Kidney epithelial cell (primary cell): ENCODE measurements at regions not wholly inside any gene's neighbourhood (a gene's known extent, or its start where the extent isn't known, plus 50 kb on each side); places are given as distances from the start of the nearest gene placed in this dataset.

ENCODE experiments used
- DNase-seq: peaks from one replicate; pipeline ENCODE4 v3.0.0-alpha.2; 2010; ENCODE audit warnings: low read depth
- H3K27me3 ChIP-seq: 2 replicates; pipeline ENCODE4 v1.6.0; 2011; ENCODE audit warnings: low read length; ENCODE audit not compliant: control insufficient read depth, insufficient read depth
- H3K36me3 ChIP-seq: 2 replicates; pipeline ENCODE4 v1.5.1; 2011; ENCODE audit warnings: low read length; ENCODE audit not compliant: control insufficient read depth, insufficient read depth
- H3K4me3 ChIP-seq: 2 replicates; pipeline ENCODE4 v1.5.1; 2011; ENCODE audit warnings: low read depth, mild to moderate bottlenecking, control low read depth, low read length
- CTCF ChIP-seq: IDR thresholded peaks from 2 replicates; pipeline ENCODE4 v1.5.1; 2011; ENCODE audit warnings: mild to moderate bottlenecking, moderate library complexity, low read length, control low read depth, inconsistent platforms; ENCODE audit not compliant: insufficient read depth, poor library complexity, severe bottlenecking

- TF ChIP-seq CTCF = no peak
- Histone ChIP-seq H3K27me3 (no peaks in the 10 kb centered on the region), H3K4me3 (no peak overlapping the region), H3K36me3 (no peaks in the 10 kb centered on the region)
- no peak for DNase-seq
Observed at GRCh38 chr21:22319435-22319834, 1321.2 kb downstream of the NCAM2 start.

- TF ChIP-seq CTCF = no peak
- no peaks in the 10 kb centered on the region for H3K36me3 ChIP-seq
- H3K4me3 ChIP-seq = no peak overlapping the region
- no peak for DNase-seq
- H3K27me3 ChIP-seq = no peaks in the 10 kb centered on the region
Observed at GRCh38 chr21:22342889-22343288, 1344.7 kb downstream of the NCAM2 start.

GRCh38 chr21:22343303-22343702, 1345.1 kb downstream of the NCAM2 start:
- no peak overlapping the region for H3K4me3 ChIP-seq
- DNase-seq = no peak
- H3K36me3 ChIP-seq = no peaks in the 10 kb centered on the region
- H3K27me3 ChIP-seq = no peaks in the 10 kb centered on the region
- TF ChIP-seq CTCF = no peak

GRCh38 chr21:22343721-22344120, 1345.5 kb downstream of the NCAM2 start:
- DNase-seq = no peak
- Histone ChIP-seq H3K27me3 (no peaks in the 10 kb centered on the region), H3K36me3 (no peaks in the 10 kb centered on the region), H3K4me3 (no peak overlapping the region)
- no peak for TF ChIP-seq CTCF

GRCh38 chr21:22345624-22346023, 1347.4 kb downstream of the NCAM2 start:
- H3K36me3 ChIP-seq = no peaks in the 10 kb centered on the region
- no peaks in the 10 kb centered on the region for H3K27me3 ChIP-seq
- no peak for TF ChIP-seq CTCF
- no peak overlapping the region for H3K4me3 ChIP-seq
- no peak for DNase-seq

- H3K36me3 ChIP-seq = no peaks in the 10 kb centered on the region
Observed at GRCh38 chr21:22346576-22346975, 1348.4 kb downstream of the NCAM2 start.

More at GRCh38 chr21:22346576-22346975, 1348.4 kb downstream of the NCAM2 start:
- DNase-seq = no peak
- TF ChIP-seq CTCF = no peak
- H3K4me3 ChIP-seq = no peak overlapping the region
- H3K27me3 ChIP-seq = no peaks in the 10 kb centered on the region
